ENCODE measurements at regions not wholly inside any gene's neighbourhood (a gene's known extent, or its start where the extent isn't known, plus 50 kb on each side); places are given as distances from the start of the nearest gene placed in this dataset.

GRCh38 chr3:154842536-154842935 is 237.6 kb upstream of the MME start:
- no peak for TF ChIP-seq CTCF (IDR thresholded peaks at IDR 0.05)
- TF ChIP-seq EP300 (IDR thresholded peaks at IDR 0.05): no peak
